ENCODE measurements at regions not wholly inside any gene's neighbourhood (a gene's known extent, or its start where the extent isn't known, plus 50 kb on each side); places are given as distances from the start of the nearest gene placed in this dataset.

DNA sequence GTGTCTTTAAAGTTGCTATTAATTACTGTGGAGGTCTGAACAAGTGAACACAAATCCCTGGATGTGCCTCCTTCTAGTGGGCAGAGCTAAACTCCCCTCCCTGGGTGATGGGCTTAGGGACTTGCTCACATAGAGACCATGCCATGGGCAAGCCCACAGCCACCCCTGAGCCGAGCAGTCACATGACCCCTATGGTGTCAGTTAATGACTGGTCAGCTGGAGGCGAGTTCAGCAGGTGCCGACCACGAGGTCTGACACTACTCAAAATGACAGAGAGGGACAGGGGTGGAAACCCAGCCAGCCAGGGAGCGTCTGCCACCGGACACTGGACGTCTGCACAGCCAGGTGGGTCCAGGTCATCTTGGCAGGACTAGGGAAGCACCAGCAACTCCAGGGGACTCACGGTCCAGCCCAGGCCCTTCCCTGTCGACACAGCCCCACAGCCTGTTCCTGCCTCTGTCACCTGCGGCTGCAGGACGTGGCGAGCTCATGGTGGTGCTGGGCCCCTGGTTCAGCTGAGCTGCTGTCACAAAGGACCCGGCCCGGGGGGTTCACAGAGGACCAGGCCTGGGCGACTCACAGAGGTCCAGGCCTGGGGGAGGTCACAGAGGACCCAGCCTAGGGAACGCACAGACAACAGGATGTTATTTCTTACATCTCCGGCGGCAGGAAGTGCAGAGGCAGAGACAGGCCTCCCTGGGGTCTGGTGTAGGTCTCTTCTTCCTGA, 135.0 kb downstream of the BRD1 start:
- no peak for TF ChIP-seq RFX5 (IDR thresholded peaks at IDR 0.05; ENCODE audit: low read depth, low read length)
- TF ChIP-seq MAZ (IDR thresholded peaks at IDR 0.05; ENCODE audit: borderline replicate concordance, low read depth, low read length): no peak

All from IMR-90 (cell line).